ENCODE measurements at regions not wholly inside any gene's neighbourhood (a gene's known extent, or its start where the extent isn't known, plus 50 kb on each side); places are given as distances from the start of the nearest gene placed in this dataset.
"Not testable (repeated sequence)": the region's sequence is repeated elsewhere in the genome, so short reads cannot be mapped to it uniquely, and the experiment has no call there.

- Mint-ChIP-seq H3K4me1 (peaks cover 21 to 22% of the 10 kb centered on the region in 2 donors), H3K9me3 (peaks cover 2 to 4% of the 10 kb centered on the region in 2 donors), H3K36me3 (no peaks in the 10 kb centered on the region), H3K27me3 (ENCODE audit: low read depth in 2 of 2) (peaks cover 12 to 15% of the 10 kb centered on the region in 2 donors), H3K27ac (no peak overlapping the region), H3K4me3 (peak overlapping the region; percentile 43)
- WGBS (ENCODE audit: insufficient coverage): 41% methylated on average over 9 of the region's 9 CpGs
- H3K9me3 ChIP-seq (ENCODE audit: control insufficient read depth, insufficient read depth, low read length): peaks cover 4% of the 10 kb centered on the region
- ATAC-seq (peak; percentile 73 to 96 (median 76)), DNase-seq (peak in 1 of 2 donors; percentile 34)
- H3K36me3 ChIP-seq (ENCODE audit: control insufficient read depth, insufficient read depth, low read length): no peaks in the 10 kb centered on the region
- TF ChIP-seq, protein P1, sequence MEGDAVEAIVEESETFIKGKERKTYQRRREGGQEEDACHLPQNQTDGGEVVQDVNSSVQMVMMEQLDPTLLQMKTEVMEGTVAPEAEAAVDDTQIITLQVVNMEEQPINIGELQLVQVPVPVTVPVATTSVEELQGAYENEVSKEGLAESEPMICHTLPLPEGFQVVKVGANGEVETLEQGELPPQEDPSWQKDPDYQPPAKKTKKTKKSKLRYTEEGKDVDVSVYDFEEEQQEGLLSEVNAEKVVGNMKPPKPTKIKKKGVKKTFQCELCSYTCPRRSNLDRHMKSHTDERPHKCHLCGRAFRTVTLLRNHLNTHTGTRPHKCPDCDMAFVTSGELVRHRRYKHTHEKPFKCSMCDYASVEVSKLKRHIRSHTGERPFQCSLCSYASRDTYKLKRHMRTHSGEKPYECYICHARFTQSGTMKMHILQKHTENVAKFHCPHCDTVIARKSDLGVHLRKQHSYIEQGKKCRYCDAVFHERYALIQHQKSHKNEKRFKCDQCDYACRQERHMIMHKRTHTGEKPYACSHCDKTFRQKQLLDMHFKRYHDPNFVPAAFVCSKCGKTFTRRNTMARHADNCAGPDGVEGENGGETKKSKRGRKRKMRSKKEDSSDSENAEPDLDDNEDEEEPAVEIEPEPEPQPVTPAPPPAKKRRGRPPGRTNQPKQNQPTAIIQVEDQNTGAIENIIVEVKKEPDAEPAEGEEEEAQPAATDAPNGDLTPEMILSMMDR (IDR thresholded peaks at IDR 0.05): no peak
- no peak overlapping the region for H3K4me3 ChIP-seq (ENCODE audit: low read length)
- H3K4me1 ChIP-seq (ENCODE audit: control insufficient read depth, insufficient read depth, low read length): peaks cover 13% of the 10 kb centered on the region
- no peak overlapping the region for H3K27ac ChIP-seq (ENCODE audit: low read length)
- H3K27me3 ChIP-seq (ENCODE audit: control insufficient read depth, insufficient read depth, low read length): no peaks in the 10 kb centered on the region
- intact Hi-C loops (cut with micrococcal nuclease): no loop called here
Measured at GRCh38 chr2:234555616-234556249, 58.9 kb upstream of the ARL4C start.

- Mint-ChIP-seq H3K27ac (peak overlapping the region in 1 of 2 donors; percentile 44), H3K4me3 (peak overlapping the region; percentile 17), H3K27me3 (ENCODE audit: low read depth in 2 of 2) (peaks cover 12 to 18% of the 10 kb centered on the region in 2 donors), H3K9me3 (peaks cover 2 to 4% of the 10 kb centered on the region in 2 donors), H3K4me1 (peaks cover 26 to 27% of the 10 kb centered on the region in 2 donors), H3K36me3 (no peaks in the 10 kb centered on the region)
- Histone ChIP-seq H3K27ac (ENCODE audit: low read length) (no peak overlapping the region), H3K4me1 (ENCODE audit: control insufficient read depth, insufficient read depth, low read length) (peaks cover 16% of the 10 kb centered on the region), H3K4me3 (ENCODE audit: low read length) (no peak overlapping the region), H3K36me3 (ENCODE audit: control insufficient read depth, insufficient read depth, low read length) (no peaks in the 10 kb centered on the region), H3K27me3 (ENCODE audit: control insufficient read depth, insufficient read depth, low read length) (no peaks in the 10 kb centered on the region), H3K9me3 (ENCODE audit: control insufficient read depth, insufficient read depth, low read length) (peaks cover 4% of the 10 kb centered on the region)
- TF ChIP-seq, protein P1 (IDR thresholded peaks at IDR 0.05): no peak
- DNase-seq: no peak
- intact Hi-C loops (cut with micrococcal nuclease): no loop called here
- ATAC-seq: peak in 1 of 3 donors; percentile 37
Measured at GRCh38 chr2:234555161-234555560, 58.3 kb upstream of the ARL4C start.

- Mint-ChIP-seq H3K4me1 (peaks cover 26 to 27% of the 10 kb centered on the region in 2 donors), H3K27me3 (ENCODE audit: low read depth in 2 of 2) (peaks cover 21 to 22% of the 10 kb centered on the region in 2 donors)
- intact Hi-C loops (cut with micrococcal nuclease): loop anchor here (5.0 kb wide), 1 partner anchor 1194 kb away; no protein-coding TSS in a partner anchor
- H3K27ac Mint-ChIP-seq; H3K4me3 Mint-ChIP-seq; H3K9me3 ChIP-seq (ENCODE audit: control insufficient read depth, insufficient read depth, low read length); ATAC-seq; H3K4me3 ChIP-seq (ENCODE audit: low read length); DNase-seq; H3K36me3 Mint-ChIP-seq; H3K36me3 ChIP-seq (ENCODE audit: control insufficient read depth, insufficient read depth, low read length); H3K27me3 ChIP-seq (ENCODE audit: control insufficient read depth, insufficient read depth, low read length); H3K9me3 Mint-ChIP-seq; H3K27ac ChIP-seq (ENCODE audit: low read length): not testable (repeated sequence)
- peaks cover 16% of the 10 kb centered on the region for H3K4me1 ChIP-seq (ENCODE audit: control insufficient read depth, insufficient read depth, low read length)
- 91% methylated on average over 15 of the region's 15 CpGs for WGBS (ENCODE audit: insufficient coverage)
Measured at GRCh38 chr2:234553223-234553622, 56.3 kb upstream of the ARL4C start.

GRCh38 chr2:234550511-234551107 is 53.7 kb upstream of the ARL4C start:
- H3K36me3 ChIP-seq (ENCODE audit: control insufficient read depth, insufficient read depth, low read length): no peaks in the 10 kb centered on the region
- peaks cover 10% of the 10 kb centered on the region for H3K4me1 ChIP-seq (ENCODE audit: control insufficient read depth, insufficient read depth, low read length)
- H3K4me3 ChIP-seq (ENCODE audit: low read length): no peak overlapping the region
- Mint-ChIP-seq H3K4me1 (peaks cover 17% of the 10 kb centered on the region in 2 donors), H3K4me3 (no peak overlapping the region), H3K9me3 (peaks cover 2 to 4% of the 10 kb centered on the region in 2 donors), H3K27ac (no peak overlapping the region), H3K27me3 (ENCODE audit: low read depth in 2 of 2) (peaks cover 27 to 46% of the 10 kb centered on the region in 2 donors), H3K36me3 (no peaks in the 10 kb centered on the region)
- DNase-seq: peak; percentile 39 to 80
- intact Hi-C loops (cut with micrococcal nuclease): loop anchor here (2.0 to 5.0 kb wide), 3 partner anchors 566 to 1197 kb away; no protein-coding TSS in a partner anchor
- TF ChIP-seq, protein P1 (IDR thresholded peaks at IDR 0.05): peak; percentile 91
- 21% methylated on average over 16 of the region's 18 CpGs for WGBS (ENCODE audit: insufficient coverage)
- no peak overlapping the region for H3K27ac ChIP-seq (ENCODE audit: low read length)
- peaks cover 4% of the 10 kb centered on the region for H3K9me3 ChIP-seq (ENCODE audit: control insufficient read depth, insufficient read depth, low read length)
- peak; percentile 68 to 93 (median 81) for ATAC-seq
- no peaks in the 10 kb centered on the region for H3K27me3 ChIP-seq (ENCODE audit: control insufficient read depth, insufficient read depth, low read length)

Measured in natural killer cell (primary cell).